GM12801 (cell line): ENCODE measurements at regions not wholly inside any gene's neighbourhood (a gene's known extent, or its start where the extent isn't known, plus 50 kb on each side); places are given as distances from the start of the nearest gene placed in this dataset.

Experiments
- CTCF ChIP-seq: IDR thresholded peaks from one replicate; pipeline ENCODE4 v1.5.1; 2011; ENCODE audit warnings: control low read depth; ENCODE audit not compliant: insufficient read length; ENCODE audit errors: extremely low read depth

- no peak for TF ChIP-seq CTCF
These were observed 352.2 kb downstream of the CYRIA start for GRCh38 chr2:16313235-16313975.

- TF ChIP-seq CTCF: no peak
These were observed 352.9 kb downstream of the CYRIA start for GRCh38 chr2:16312771-16313170.

GRCh38 chr2:16311521-16312440 lies 353.9 kb downstream of the CYRIA start:
- no peak for TF ChIP-seq CTCF

GRCh38 chr2:16308816-16309215 lies 356.8 kb downstream of the CYRIA start:
- no peak for TF ChIP-seq CTCF

GRCh38 chr2:16304876-16305590 lies 360.6 kb downstream of the CYRIA start:
- no peak for TF ChIP-seq CTCF

GRCh38 chr2:16303761-16304160 lies 361.9 kb downstream of the CYRIA start:
- no peak for TF ChIP-seq CTCF

GRCh38 chr2:16303273-16303577 lies 362.4 kb downstream of the CYRIA start:
- TF ChIP-seq CTCF: no peak
